Left lobe of liver (tissue), 2 donors: ENCODE measurements at regions not wholly inside any gene's neighbourhood (a gene's known extent, or its start where the extent isn't known, plus 50 kb on each side); places are given as distances from the start of the nearest gene placed in this dataset.
"Not testable (repeated sequence)": the region's sequence is repeated elsewhere in the genome, so short reads cannot be mapped to it uniquely, and the experiment has no call there.

Experiments
- ATAC-seq: fragments of 200-7000 bp; cut with Tn5 transposase; one replicate; pipeline ENCODE4 v1.9.1; 2020; ENCODE audit warnings: mild to moderate bottlenecking, moderate library complexity
- DNase-seq: peaks from one replicate; pipeline ENCODE4 v3.0.0-alpha.2; 2020; ENCODE audit warnings: low spot score
- donor health status: DM: no; HTN: no; CAD: no; lungs with moderate emphysema.
- donor health status: DM: no; HTN: yes; CAD: no.

GRCh38 chr1:16794609-16795008, 54.3 kb downstream of the RNU1-4 start:
- peak; percentile 23 for DNase-seq
- ATAC-seq, result not testable (repeated sequence)

- DNase-seq, result not testable (repeated sequence)
Measured at GRCh38 chr1:16795119-16795518, 54.8 kb downstream of the RNU1-4 start.

GRCh38 chr1:16796179-16796578, 55.9 kb downstream of the RNU1-4 start:
- not testable (repeated sequence) for ATAC-seq
- peak; percentile 26 for DNase-seq

More at GRCh38 chr1:16795119-16795518, 54.8 kb downstream of the RNU1-4 start:
- not testable (repeated sequence) for ATAC-seq

GRCh38 chr1:16796625-16797046, 56.3 kb downstream of the RNU1-4 start:
- peak; percentile 34 for DNase-seq
- not testable (repeated sequence) for ATAC-seq

GRCh38 chr1:16797065-16797464, 56.7 kb downstream of the RNU1-4 start:
- not testable (repeated sequence) for ATAC-seq
- peak; percentile 34 for DNase-seq

- not testable (repeated sequence) for ATAC-seq, DNase-seq
Measured at GRCh38 chr1:16798050-16798449, 57.7 kb downstream of the RNU1-4 start.
